ENCODE measurements at regions not wholly inside any gene's neighbourhood (a gene's known extent, or its start where the extent isn't known, plus 50 kb on each side); places are given as distances from the start of the nearest gene placed in this dataset.

GRCh38 chr6:121959501-121959900 lies 440.0 kb upstream of the HSF2 start:
- intact Hi-C loops (cut with DNase I) = loop anchor here in 1 of 4 donors (10.0 kb wide), 1 partner anchor 1845 kb away; no protein-coding TSS in a partner anchor
- no peak overlapping the region for H3K4me3 ChIP-seq
- H3K9me3 ChIP-seq = no peaks in the 10 kb centered on the region
- H3K36me3 ChIP-seq = no peaks in the 10 kb centered on the region
- no peak for TF ChIP-seq POLR2A (IDR thresholded peaks at IDR 0.05)
- TF ChIP-seq EP300 (IDR thresholded peaks at IDR 0.05) = no peak
- TF ChIP-seq, protein P1, sequence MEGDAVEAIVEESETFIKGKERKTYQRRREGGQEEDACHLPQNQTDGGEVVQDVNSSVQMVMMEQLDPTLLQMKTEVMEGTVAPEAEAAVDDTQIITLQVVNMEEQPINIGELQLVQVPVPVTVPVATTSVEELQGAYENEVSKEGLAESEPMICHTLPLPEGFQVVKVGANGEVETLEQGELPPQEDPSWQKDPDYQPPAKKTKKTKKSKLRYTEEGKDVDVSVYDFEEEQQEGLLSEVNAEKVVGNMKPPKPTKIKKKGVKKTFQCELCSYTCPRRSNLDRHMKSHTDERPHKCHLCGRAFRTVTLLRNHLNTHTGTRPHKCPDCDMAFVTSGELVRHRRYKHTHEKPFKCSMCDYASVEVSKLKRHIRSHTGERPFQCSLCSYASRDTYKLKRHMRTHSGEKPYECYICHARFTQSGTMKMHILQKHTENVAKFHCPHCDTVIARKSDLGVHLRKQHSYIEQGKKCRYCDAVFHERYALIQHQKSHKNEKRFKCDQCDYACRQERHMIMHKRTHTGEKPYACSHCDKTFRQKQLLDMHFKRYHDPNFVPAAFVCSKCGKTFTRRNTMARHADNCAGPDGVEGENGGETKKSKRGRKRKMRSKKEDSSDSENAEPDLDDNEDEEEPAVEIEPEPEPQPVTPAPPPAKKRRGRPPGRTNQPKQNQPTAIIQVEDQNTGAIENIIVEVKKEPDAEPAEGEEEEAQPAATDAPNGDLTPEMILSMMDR (IDR thresholded peaks at IDR 0.05) = no peak
- H3K4me1 ChIP-seq (ENCODE audit: insufficient read depth) = no peaks in the 10 kb centered on the region
- no peaks in the 10 kb centered on the region for H3K27me3 ChIP-seq
- DNase-seq = no peak
- 66 to 83% (median 74%) methylated on average over 5 of the region's 5 CpGs for WGBS, 3 donors
- no peak overlapping the region for H3K27ac ChIP-seq

DNA sequence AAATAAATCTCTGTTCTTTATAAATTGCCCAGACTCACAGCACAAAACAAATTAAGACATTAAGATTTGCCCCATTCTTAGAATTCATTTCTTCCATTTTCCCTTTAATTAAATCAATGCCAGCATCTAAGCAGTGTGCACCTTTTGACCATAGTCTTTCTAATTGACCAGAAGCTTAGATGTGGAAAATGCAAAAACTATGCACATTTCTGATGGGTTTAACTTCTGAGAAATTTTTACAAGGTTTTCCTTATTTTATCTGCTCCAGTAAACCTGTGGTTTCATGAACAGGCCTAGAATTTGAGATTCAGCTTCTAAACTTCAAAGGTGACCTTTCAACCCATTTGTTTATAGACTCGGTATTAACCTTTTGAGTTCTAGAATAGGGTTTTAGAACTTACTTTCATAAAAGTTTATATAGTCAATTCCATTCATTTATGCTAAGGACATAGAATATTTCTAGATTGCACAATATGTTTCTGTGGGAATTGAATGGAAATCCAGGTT lies 437.8 kb upstream of the HSF2 start:
- no peaks in the 10 kb centered on the region for H3K36me3 ChIP-seq
- H3K9me3 ChIP-seq = no peaks in the 10 kb centered on the region
- H3K4me3 ChIP-seq = no peak overlapping the region
- TF ChIP-seq POLR2A (IDR thresholded peaks at IDR 0.05) (no peak), EP300 (IDR thresholded peaks at IDR 0.05) (no peak)
- TF ChIP-seq, protein P1 (IDR thresholded peaks at IDR 0.05) = no peak
- intact Hi-C loops (cut with DNase I) = no loop called here
- no peaks in the 10 kb centered on the region for H3K4me1 ChIP-seq (ENCODE audit: insufficient read depth)
- H3K27me3 ChIP-seq = no peaks in the 10 kb centered on the region
- no peak overlapping the region for H3K27ac ChIP-seq
- DNase-seq = no peak
- 44 to 72% (median 67%) methylated on average over 1 of the region's 1 CpG for WGBS, 3 donors

DNA sequence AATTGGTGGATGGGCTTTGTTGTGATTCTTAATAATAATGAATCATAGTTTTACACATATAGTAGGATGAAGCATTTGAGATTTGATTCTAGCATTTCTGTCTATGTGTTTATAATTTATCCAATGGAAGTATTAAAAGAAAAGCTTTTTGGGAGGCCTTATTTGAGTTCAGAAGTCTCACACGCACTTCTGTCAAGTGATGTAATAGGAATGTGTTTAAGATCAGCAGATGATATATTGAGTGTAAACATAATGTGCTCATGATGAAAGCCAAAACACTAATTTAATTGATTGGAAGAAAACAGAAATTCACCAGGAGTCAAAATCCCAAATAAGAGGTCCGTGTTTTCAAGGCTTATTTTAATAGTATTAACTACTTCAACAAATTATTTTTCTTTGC lies 435.6 kb upstream of the HSF2 start:
- Histone ChIP-seq H3K27ac (no peak overlapping the region), H3K4me1 (ENCODE audit: insufficient read depth) (no peaks in the 10 kb centered on the region), H3K36me3 (no peaks in the 10 kb centered on the region), H3K27me3 (no peaks in the 10 kb centered on the region), H3K9me3 (no peaks in the 10 kb centered on the region), H3K4me3 (no peak overlapping the region)
- intact Hi-C loops (cut with DNase I) = no loop called here
- no peak for TF ChIP-seq EP300 (IDR thresholded peaks at IDR 0.05)
- TF ChIP-seq, protein P1 (IDR thresholded peaks at IDR 0.05) = no peak
- no peak for TF ChIP-seq POLR2A (IDR thresholded peaks at IDR 0.05)
- WGBS, 3 donors = 78 to 83% (median 81%) methylated on average over 2 of the region's 2 CpGs
- no peak for DNase-seq

- no peak overlapping the region for H3K4me3 ChIP-seq
- intact Hi-C loops (cut with DNase I) = no loop called here
- no peaks in the 10 kb centered on the region for H3K27me3 ChIP-seq
- 92 to 99% (median 96%) methylated on average over 4 of the region's 4 CpGs for WGBS, 3 donors
- H3K27ac ChIP-seq = no peak overlapping the region
- no peaks in the 10 kb centered on the region for H3K9me3 ChIP-seq
- no peaks in the 10 kb centered on the region for H3K4me1 ChIP-seq (ENCODE audit: insufficient read depth)
- DNase-seq = no peak
- TF ChIP-seq POLR2A (IDR thresholded peaks at IDR 0.05) (no peak), EP300 (IDR thresholded peaks at IDR 0.05) (no peak)
- TF ChIP-seq, protein P1 (IDR thresholded peaks at IDR 0.05) = no peak
- no peaks in the 10 kb centered on the region for H3K36me3 ChIP-seq
Measured at GRCh38 chr6:121965739-121966138, 433.7 kb upstream of the HSF2 start.

Measured in ovary (tissue), 7 donors.